DOHH2 (cell line): ENCODE measurements at regions not wholly inside any gene's neighbourhood (a gene's known extent, or its start where the extent isn't known, plus 50 kb on each side); places are given as distances from the start of the nearest gene placed in this dataset.

ENCODE experiments used
- H3F3A ChIP-seq: fragments of 200-600 bp; sonication (generic), shearing (Covaris generic); 2 replicates; pipeline ENCODE4 v1.6.0; 2016; ENCODE audit warnings: antibody characterized with exemption, mild to moderate bottlenecking; ENCODE audit not compliant: control insufficient read depth, insufficient read depth
- H3K27ac ChIP-seq: fragments of 200-600 bp; sonication (generic); 2 replicates; pipeline ENCODE4 v1.5.1; 2014; ENCODE audit warnings: low read depth, mild to moderate bottlenecking, low read length, moderate library complexity
- H3K27me3 ChIP-seq: fragments of 200-600 bp; sonication (generic); 2 replicates; pipeline ENCODE4 v1.6.1; 2014; ENCODE audit warnings: mild to moderate bottlenecking, low read length, mixed read lengths; ENCODE audit not compliant: control insufficient read depth
- H3K36me3 ChIP-seq: fragments of 200-600 bp; sonication (generic); 2 replicates; pipeline ENCODE4 v1.6.1; 2014; ENCODE audit warnings: mild to moderate bottlenecking, low read length, moderate library complexity, mixed read lengths; ENCODE audit not compliant: control insufficient read depth
- H3K4me1 ChIP-seq: fragments of 200-600 bp; sonication (generic); 2 replicates; pipeline ENCODE4 v1.6.1; 2014; ENCODE audit warnings: mild to moderate bottlenecking, low read length, mixed read lengths; ENCODE audit not compliant: control insufficient read depth
- H3K4me2 ChIP-seq: fragments of 200-600 bp; sonication (generic); 2 replicates; pipeline ENCODE4 v1.6.0; 2014; ENCODE audit warnings: mild to moderate bottlenecking, low read length, moderate library complexity
- H3K4me3 ChIP-seq: fragments of 200-600 bp; sonication (generic); 2 replicates; pipeline ENCODE4 v1.5.1; 2014; ENCODE audit warnings: mild to moderate bottlenecking, low read length, mixed read lengths
- H3K79me2 ChIP-seq: fragments of 200-600 bp; sonication (generic); 2 replicates; pipeline ENCODE4 v1.6.1; 2014; ENCODE audit warnings: mild to moderate bottlenecking, low read length, mixed read lengths; ENCODE audit not compliant: control insufficient read depth
- H3K9me2 ChIP-seq: fragments of 200-600 bp; sonication (generic); replicated peaks from 2 replicates; pipeline ENCODE4 v1.6.1; 2014; ENCODE audit warnings: mild to moderate bottlenecking, low read length, mixed read lengths; ENCODE audit not compliant: control insufficient read depth
- H3K9me3 ChIP-seq: fragments of 200-600 bp; sonication (generic); 2 replicates; pipeline ENCODE4 v1.6.1; 2014; ENCODE audit warnings: antibody characterized with exemption, low read length, mixed read lengths; ENCODE audit not compliant: control insufficient read depth, insufficient read depth
- H4K20me1 ChIP-seq: fragments of 200-600 bp; sonication (generic); 2 replicates; pipeline ENCODE4 v1.6.0; 2014; ENCODE audit warnings: low read depth, mild to moderate bottlenecking, antibody characterized with exemption, low read length, moderate library complexity; ENCODE audit not compliant: control insufficient read depth, insufficient read depth
- CTCF ChIP-seq: fragments of 200-600 bp; sonication (generic); IDR thresholded peaks from one replicate; pipeline ENCODE4 v1.5.1; 2014; ENCODE audit warnings: antibody characterized with exemption, mild to moderate bottlenecking, low read depth, low read length; ENCODE audit not compliant: poor library complexity, severe bottlenecking
- EZH2phosphoT487 ChIP-seq: fragments of 200-600 bp; sonication (generic); IDR thresholded peaks from 2 replicates; pipeline ENCODE4 v1.6.1; 2017; ENCODE audit warnings: borderline replicate concordance, mild to moderate bottlenecking, antibody characterized with exemption, low read length, moderate library complexity, mixed read lengths

GRCh38 chr14:38134416-38135030, 73.2 kb upstream of the SSTR1 start:
- Histone ChIP-seq H3K4me3 (no peak overlapping the region), H3K9me3 (peaks cover 33% of the 10 kb centered on the region), H3K27ac (no peak overlapping the region), H3K27me3 (no peaks in the 10 kb centered on the region), H3K9me2 (no peaks in the 10 kb centered on the region), H3K36me3 (peaks cover 22% of the 10 kb centered on the region), H4K20me1 (no peaks in the 10 kb centered on the region), H3K79me2 (no peaks in the 10 kb centered on the region), H3K4me1 (peaks cover 33% of the 10 kb centered on the region), H3F3A (no peaks in the 10 kb centered on the region), H3K4me2 (no peak overlapping the region)
- TF ChIP-seq EZH2phosphoT487 (no peak), CTCF (no peak)

GRCh38 chr14:38135106-38135867, 72.4 kb upstream of the SSTR1 start:
- H4K20me1 ChIP-seq = no peaks in the 10 kb centered on the region
- peaks cover 14% of the 10 kb centered on the region for H3K36me3 ChIP-seq
- peaks cover 25% of the 10 kb centered on the region for H3K4me1 ChIP-seq
- no peak overlapping the region for H3K27ac ChIP-seq
- no peaks in the 10 kb centered on the region for H3F3A ChIP-seq
- no peak overlapping the region for H3K4me2 ChIP-seq
- no peaks in the 10 kb centered on the region for H3K27me3 ChIP-seq
- no peak for TF ChIP-seq EZH2phosphoT487
- no peak for TF ChIP-seq CTCF
- peaks cover 26% of the 10 kb centered on the region for H3K9me3 ChIP-seq
- no peaks in the 10 kb centered on the region for H3K9me2 ChIP-seq
- no peak overlapping the region for H3K4me3 ChIP-seq
- no peaks in the 10 kb centered on the region for H3K79me2 ChIP-seq

GRCh38 chr14:38137005-38137404, 70.7 kb upstream of the SSTR1 start:
- H4K20me1 ChIP-seq = no peaks in the 10 kb centered on the region
- H3K4me1 ChIP-seq = peaks cover 17% of the 10 kb centered on the region
- H3K79me2 ChIP-seq = no peaks in the 10 kb centered on the region
- no peak overlapping the region for H3K4me3 ChIP-seq
- H3K27me3 ChIP-seq = no peaks in the 10 kb centered on the region
- no peaks in the 10 kb centered on the region for H3F3A ChIP-seq
- TF ChIP-seq CTCF (no peak), EZH2phosphoT487 (no peak)
- H3K9me2 ChIP-seq = no peaks in the 10 kb centered on the region
- H3K4me2 ChIP-seq = no peak overlapping the region
- no peak overlapping the region for H3K27ac ChIP-seq
- peaks cover 13% of the 10 kb centered on the region; the same call in 1 of the 2 replicates for H3K9me3 ChIP-seq
- no peaks in the 10 kb centered on the region; the same call in 1 of the 2 replicates for H3K36me3 ChIP-seq
